ENCODE measurements at regions not wholly inside any gene's neighbourhood (a gene's known extent, or its start where the extent isn't known, plus 50 kb on each side); places are given as distances from the start of the nearest gene placed in this dataset.
A peak's percentile ranks its signal among the peaks of the same experiment; 100 is the strongest.

DNA sequence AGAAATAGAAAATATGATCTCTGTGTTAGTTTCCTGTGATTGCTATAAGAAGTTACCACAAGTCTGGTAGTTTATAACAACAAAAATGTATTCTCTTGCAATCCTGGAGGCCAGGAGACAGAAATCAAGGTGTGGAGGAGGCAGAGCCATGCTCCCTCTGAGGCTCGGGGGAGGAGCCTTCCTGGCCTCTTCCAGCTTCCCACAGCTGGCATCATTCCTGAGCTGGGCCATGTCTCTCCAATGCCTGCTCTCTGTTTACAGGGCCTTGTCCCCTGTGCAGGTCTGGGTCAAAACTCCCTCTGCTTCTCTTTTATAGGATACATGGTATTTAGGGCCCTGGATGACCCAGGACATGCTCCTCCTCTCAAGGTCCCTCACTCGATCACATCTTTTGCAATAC, 81.3 kb upstream of the RET start:
- TF ChIP-seq POLR2AphosphoS5 (IDR thresholded peaks at IDR 0.05; ENCODE audit: insufficient read depth in 1 of 2, low read depth in 1 of 2) (no peak), POLR2A (IDR thresholded peaks at IDR 0.05) (no peak)
- TF ChIP-seq, protein P1, sequence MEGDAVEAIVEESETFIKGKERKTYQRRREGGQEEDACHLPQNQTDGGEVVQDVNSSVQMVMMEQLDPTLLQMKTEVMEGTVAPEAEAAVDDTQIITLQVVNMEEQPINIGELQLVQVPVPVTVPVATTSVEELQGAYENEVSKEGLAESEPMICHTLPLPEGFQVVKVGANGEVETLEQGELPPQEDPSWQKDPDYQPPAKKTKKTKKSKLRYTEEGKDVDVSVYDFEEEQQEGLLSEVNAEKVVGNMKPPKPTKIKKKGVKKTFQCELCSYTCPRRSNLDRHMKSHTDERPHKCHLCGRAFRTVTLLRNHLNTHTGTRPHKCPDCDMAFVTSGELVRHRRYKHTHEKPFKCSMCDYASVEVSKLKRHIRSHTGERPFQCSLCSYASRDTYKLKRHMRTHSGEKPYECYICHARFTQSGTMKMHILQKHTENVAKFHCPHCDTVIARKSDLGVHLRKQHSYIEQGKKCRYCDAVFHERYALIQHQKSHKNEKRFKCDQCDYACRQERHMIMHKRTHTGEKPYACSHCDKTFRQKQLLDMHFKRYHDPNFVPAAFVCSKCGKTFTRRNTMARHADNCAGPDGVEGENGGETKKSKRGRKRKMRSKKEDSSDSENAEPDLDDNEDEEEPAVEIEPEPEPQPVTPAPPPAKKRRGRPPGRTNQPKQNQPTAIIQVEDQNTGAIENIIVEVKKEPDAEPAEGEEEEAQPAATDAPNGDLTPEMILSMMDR (IDR thresholded peaks at IDR 0.05): no peak

GRCh38 chr10:42996588-42996987, 80.3 kb upstream of the RET start:
- H3K27ac ChIP-seq: no peak overlapping the region
- intact Hi-C loops (cut with DNase I): no loop called here
- no peaks in the 10 kb centered on the region for H3K36me3 ChIP-seq
- no peaks in the 10 kb centered on the region for H3K4me1 ChIP-seq
- H3K4me3 ChIP-seq: no peak overlapping the region
- no peaks in the 10 kb centered on the region for H3K9me3 ChIP-seq
- TF ChIP-seq, protein P1 (IDR thresholded peaks at IDR 0.05): no peak
- DNase-seq (ENCODE audit: extremely low spot score in 2 of 2): no peak
- no peaks in the 10 kb centered on the region for H3K27me3 ChIP-seq

More for the DNA sequence above, 81.3 kb upstream of the RET start:
- no peaks in the 10 kb centered on the region for H3K9me3 ChIP-seq
- H3K4me1 ChIP-seq: no peaks in the 10 kb centered on the region
- H3K27me3 ChIP-seq: no peaks in the 10 kb centered on the region
- no peaks in the 10 kb centered on the region for H3K36me3 ChIP-seq
- no peak overlapping the region for H3K4me3 ChIP-seq
- DNase-seq (ENCODE audit: extremely low spot score in 2 of 2): peak in 1 of 2 donors; percentile 54
- intact Hi-C loops (cut with DNase I): no loop called here
- H3K27ac ChIP-seq: no peak overlapping the region

GRCh38 chr10:42997151-42997848, 79.6 kb upstream of the RET start:
- H3K4me1 ChIP-seq: no peaks in the 10 kb centered on the region
- H3K4me3 ChIP-seq: no peak overlapping the region
- intact Hi-C loops (cut with DNase I): no loop called here
- peak in 1 of 2 donors; percentile 93 for DNase-seq (ENCODE audit: extremely low spot score in 2 of 2)
- no peak overlapping the region for H3K27ac ChIP-seq
- TF ChIP-seq POLR2A (IDR thresholded peaks at IDR 0.05): no peak
- no peak for TF ChIP-seq POLR2AphosphoS5 (IDR thresholded peaks at IDR 0.05; ENCODE audit: insufficient read depth in 1 of 2, low read depth in 1 of 2)
- H3K9me3 ChIP-seq: no peaks in the 10 kb centered on the region
- no peaks in the 10 kb centered on the region for H3K27me3 ChIP-seq
- no peaks in the 10 kb centered on the region for H3K36me3 ChIP-seq

- H3K4me1 ChIP-seq: no peaks in the 10 kb centered on the region
- no peak for DNase-seq (ENCODE audit: extremely low spot score in 2 of 2)
- intact Hi-C loops (cut with DNase I): no loop called here
- no peak overlapping the region for H3K4me3 ChIP-seq
- H3K27ac ChIP-seq: no peak overlapping the region
- no peaks in the 10 kb centered on the region for H3K27me3 ChIP-seq
- TF ChIP-seq, protein P1 (IDR thresholded peaks at IDR 0.05): no peak
- TF ChIP-seq POLR2AphosphoS5 (IDR thresholded peaks at IDR 0.05; ENCODE audit: insufficient read depth in 1 of 2, low read depth in 1 of 2) (no peak), POLR2A (IDR thresholded peaks at IDR 0.05) (no peak)
- H3K9me3 ChIP-seq: no peaks in the 10 kb centered on the region
- H3K36me3 ChIP-seq: no peaks in the 10 kb centered on the region
These were observed 79.1 kb upstream of the RET start for GRCh38 chr10:42997849-42998165.

DNA sequence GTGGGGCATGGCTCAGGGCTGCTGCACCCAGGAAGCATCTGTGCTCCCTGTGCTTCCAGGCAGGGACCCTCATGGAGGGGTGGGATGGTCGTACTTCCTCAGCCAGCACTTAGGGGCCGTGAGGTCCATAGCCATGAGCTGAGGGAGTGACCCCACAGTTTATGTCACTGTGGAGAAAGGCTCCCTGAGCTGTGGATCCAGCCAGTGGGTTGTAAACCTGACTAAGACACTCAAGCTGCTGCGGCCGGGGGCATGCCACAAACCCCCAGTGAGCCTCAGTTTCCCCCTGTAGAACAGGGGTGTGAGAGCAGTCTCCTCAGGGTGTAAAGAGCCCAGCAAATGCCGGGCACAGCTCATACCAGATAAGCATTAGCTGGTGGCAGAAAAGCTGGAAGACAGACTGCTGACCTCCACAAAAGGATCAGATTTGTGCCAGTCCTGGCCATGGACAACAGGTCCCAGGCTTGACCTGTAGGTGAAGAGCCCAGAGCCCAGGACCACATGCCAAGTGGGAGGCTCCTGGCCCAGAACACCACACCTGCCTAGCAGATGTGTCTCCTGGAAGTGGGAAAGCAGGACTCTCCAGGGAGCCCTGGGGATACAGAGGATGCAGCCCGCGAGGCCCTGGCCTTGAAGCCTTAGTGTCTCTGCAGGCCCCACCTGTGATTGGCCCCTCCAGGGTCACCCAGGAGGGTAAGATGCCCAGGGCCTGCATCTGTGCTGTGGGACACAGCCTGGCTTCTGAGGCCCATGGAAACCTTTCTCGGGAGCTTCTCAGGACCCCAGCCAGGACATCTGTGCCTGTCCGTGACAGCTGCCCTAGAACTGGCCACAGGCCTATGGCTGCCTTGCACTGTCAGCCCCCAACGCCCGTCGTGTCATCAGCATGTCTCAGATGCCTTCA, 78.1 kb upstream of the RET start:
- H3K27me3 ChIP-seq: no peaks in the 10 kb centered on the region
- H3K4me1 ChIP-seq: no peaks in the 10 kb centered on the region
- H3K27ac ChIP-seq: no peak overlapping the region
- no peak for DNase-seq (ENCODE audit: extremely low spot score in 2 of 2)
- no peak overlapping the region for H3K4me3 ChIP-seq
- TF ChIP-seq, protein P1 (IDR thresholded peaks at IDR 0.05): no peak
- TF ChIP-seq POLR2AphosphoS5 (IDR thresholded peaks at IDR 0.05; ENCODE audit: insufficient read depth in 1 of 2, low read depth in 1 of 2): no peak
- no peak for TF ChIP-seq POLR2A (IDR thresholded peaks at IDR 0.05)
- H3K9me3 ChIP-seq: no peaks in the 10 kb centered on the region
- intact Hi-C loops (cut with DNase I): no loop called here
- H3K36me3 ChIP-seq: no peaks in the 10 kb centered on the region

Data from vagina (tissue), 2 donors.